Urothelium cell line (cell line): ENCODE measurements at regions not wholly inside any gene's neighbourhood (a gene's known extent, or its start where the extent isn't known, plus 50 kb on each side); places are given as distances from the start of the nearest gene placed in this dataset.
A peak's percentile ranks its signal among the peaks of the same experiment; 100 is the strongest.

ENCODE experiments used
- DNase-seq: peaks from one replicate; pipeline ENCODE4 v3.0.0; 2011; ENCODE audit warnings: low spot score, mixed read lengths
- FAIRE-seq: peaks from 2 replicates; lab custom pipeline; 2011; peaks lifted over from hg19 to GRCh38; lab: Jason Lieb, UNC

DNA sequence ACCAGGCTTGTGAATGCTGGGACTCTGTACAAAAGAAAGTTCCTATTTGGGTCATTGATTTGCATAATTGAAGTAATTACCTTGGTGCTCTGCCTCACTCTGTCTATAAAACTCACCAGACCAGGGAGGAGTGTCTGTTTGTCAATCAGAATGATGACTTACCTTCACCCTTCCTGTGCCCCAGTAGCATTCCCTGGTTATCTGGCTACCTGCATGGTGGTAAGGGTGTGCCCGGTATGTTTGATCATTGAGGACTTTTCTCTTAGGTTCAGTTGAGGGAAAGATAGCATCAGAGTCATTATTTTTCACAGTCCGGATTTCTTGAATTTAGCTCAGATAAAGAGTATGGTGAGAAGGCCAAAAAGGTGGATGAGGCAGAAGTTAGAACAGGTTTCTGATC lies 190.0 kb downstream of the BRINP2 start:
- no peak for DNase-seq

GRCh38 chr1:177356674-177357435 lies 186.1 kb downstream of the BRINP2 start:
- DNase-seq (no peak), FAIRE-seq (no peak)

More for the DNA sequence above, 190.0 kb downstream of the BRINP2 start:
- no peak for FAIRE-seq

GRCh38 chr1:177355575-177355974 lies 184.8 kb downstream of the BRINP2 start:
- DNase-seq = peak; percentile 18
- FAIRE-seq = no peak

- FAIRE-seq = no peak
- DNase-seq = no peak
Observed at GRCh38 chr1:177354247-177354646, 183.5 kb downstream of the BRINP2 start.

DNA sequence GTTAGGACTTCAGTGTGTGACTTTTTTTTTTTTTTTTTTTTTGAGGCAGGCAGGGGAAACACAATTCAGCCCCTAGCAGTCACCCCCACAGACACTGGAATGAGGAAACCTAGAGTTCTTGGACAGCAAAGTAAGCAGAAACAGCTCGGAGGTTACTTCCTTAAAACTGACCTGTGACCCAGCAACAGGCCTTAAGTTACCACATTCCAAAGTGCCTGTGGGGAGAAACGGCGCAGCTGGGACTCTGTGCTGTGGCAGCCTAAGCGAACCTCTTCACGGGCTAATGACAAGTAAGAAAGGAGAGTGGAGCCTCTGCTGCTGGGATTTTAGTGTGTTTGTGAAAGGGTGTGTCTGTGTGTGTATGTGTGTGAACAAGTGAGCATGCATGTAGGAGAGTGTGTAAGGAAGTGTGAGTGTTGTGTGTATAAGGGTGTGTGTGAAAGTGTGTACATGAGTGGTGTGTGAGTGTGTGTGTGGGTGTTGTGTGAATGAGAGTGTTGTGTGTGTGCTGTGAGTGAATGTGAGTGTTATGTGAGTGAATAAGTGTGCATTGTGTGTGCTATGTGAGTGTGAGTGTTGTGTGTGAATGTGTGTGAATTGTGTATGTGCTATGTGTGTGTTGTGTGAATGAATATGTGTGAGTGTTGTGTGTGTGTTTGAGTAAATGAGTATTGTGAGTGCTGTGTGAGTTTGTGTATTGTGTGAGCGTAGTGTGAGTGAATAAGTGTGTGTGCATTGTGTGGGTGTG lies 180.8 kb downstream of the BRINP2 start:
- FAIRE-seq (peak; percentile 97), DNase-seq (no peak)

DNA sequence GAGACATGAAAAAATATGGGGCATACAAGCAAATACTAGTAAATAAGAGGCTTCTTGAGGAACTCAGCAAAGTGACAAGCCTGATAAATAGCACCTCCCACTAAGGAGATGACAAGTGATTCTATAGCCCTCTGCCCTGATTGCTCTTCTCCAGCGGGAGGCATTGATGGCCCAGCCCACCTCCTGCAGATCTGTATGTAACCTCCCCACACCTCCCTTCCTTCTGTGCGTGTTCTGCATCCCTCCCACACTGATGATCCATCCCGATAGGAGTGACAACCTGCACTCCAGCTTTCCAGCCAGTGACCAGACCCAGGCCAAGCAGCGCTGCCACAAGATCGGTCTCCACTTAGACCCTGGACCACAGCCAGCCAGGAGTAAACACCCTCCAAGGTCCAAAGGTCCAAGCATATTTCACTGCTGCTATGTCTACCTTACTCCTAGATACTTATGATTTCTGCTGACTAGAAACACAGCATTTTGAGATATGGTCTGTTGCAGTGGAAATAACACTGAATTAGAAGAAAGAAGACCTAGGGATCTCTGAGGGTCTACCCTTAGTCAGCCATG lies 176.1 kb downstream of the BRINP2 start:
- no peak for DNase-seq
- FAIRE-seq = no peak

DNA sequence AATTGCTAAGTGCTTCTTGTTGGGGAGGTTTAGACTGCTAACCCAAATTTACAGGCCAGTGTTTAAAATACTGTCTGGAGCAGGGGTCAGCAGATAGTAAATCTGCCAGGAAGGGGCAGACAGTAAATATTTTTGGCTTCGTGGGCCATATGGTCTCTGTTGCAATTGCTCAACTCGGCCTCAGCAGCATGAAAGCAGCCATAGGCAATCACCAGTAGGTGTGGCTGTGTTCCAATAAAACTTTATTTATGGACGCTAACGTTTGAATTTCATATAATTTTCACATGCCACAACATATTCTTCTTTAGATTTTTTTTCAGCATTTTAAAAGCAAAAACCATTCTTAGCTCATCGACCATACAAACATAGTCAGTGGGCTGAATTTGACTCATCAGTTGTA lies 172.7 kb downstream of the BRINP2 start:
- no peak for FAIRE-seq

DNA sequence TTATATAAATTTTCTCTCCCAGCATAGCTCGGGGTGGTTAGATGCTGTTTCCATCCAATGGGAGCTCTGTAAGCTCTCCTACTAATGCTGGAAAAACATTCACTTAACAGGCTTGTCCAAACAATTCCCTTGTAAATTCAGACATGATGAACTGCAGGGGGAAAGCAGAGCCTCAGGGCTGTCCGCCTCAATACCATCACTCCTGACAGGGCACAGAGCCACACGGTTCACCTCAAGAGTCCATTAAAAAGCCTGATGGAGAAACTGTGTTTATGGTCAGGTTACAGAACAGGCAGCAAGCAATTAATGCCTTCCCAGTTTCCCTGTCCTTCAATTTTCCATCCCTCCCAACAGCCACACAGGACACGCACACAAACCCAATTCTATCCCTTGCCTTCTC lies 171.0 kb downstream of the BRINP2 start:
- DNase-seq = no peak
- FAIRE-seq = no peak

More for the DNA sequence above, 172.7 kb downstream of the BRINP2 start:
- DNase-seq = no peak

GRCh38 chr1:177340601-177341067 lies 169.9 kb downstream of the BRINP2 start:
- FAIRE-seq (no peak), DNase-seq (no peak)

DNA sequence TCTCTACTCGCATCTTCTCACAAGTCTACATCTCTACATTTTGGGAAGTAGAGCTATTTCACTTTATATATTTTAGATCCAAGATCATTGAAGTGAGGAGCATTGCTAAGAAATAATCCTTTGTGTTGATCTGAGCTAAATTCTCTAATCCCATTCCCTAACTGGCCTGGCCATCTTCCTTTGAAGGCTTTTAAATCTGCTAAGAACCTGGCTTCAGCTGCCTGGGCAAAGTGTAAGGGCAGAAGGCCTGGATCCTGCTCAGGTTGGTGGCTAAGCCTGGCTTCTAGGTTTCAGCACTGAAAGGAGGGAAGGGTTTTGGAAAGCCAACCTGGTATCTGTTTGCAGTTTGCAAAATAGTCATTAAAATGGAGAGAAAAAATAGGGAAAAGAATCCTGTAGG lies 167.6 kb downstream of the BRINP2 start:
- DNase-seq (no peak), FAIRE-seq (no peak)

- no peak for DNase-seq
- no peak for FAIRE-seq
Observed at GRCh38 chr1:177334903-177335302, 164.1 kb downstream of the BRINP2 start.

- peak; percentile 27 for DNase-seq
- FAIRE-seq = no peak
Observed at GRCh38 chr1:177333936-177334595, 163.3 kb downstream of the BRINP2 start.
